VCaP (cell line): ENCODE measurements at regions not wholly inside any gene's neighbourhood (a gene's known extent, or its start where the extent isn't known, plus 50 kb on each side); places are given as distances from the start of the nearest gene placed in this dataset.

Source experiments
- H3K27ac ChIP-seq: fragments of 450-650 bp; 2 replicates; pipeline ENCODE4 v1.5.1; 2017
- TF ChIP-seq, protein P1 (sequence below): fragments of 450-650 bp; conservative IDR thresholded peaks from 2 replicates; pipeline ENCODE4 v1.5.1; 2017; ENCODE audit warnings: mild to moderate bottlenecking, moderate library complexity

DNA sequence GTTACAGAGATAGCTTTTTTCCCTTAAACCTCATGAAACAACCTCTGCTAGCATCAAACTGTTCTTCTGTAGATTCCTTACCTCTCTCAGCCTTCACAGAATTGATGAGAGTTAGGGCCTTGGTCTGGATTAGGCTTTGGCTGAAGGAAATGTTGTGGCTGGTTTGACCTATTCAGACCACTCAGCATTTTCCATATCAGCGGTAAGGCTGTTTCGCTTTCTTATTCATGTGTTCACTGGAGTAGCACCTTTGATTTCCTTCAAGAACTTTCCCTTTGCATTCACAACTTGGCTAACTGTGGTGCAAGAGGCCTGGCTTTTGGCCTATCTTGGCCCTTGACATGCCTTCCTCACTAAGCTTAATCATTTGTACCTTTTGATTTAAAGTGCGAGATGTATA is 50.7 kb upstream of the NRXN3 start:
- H3K27ac ChIP-seq, result no peak overlapping the region

More for the DNA sequence above, 50.7 kb upstream of the NRXN3 start:
- TF ChIP-seq, protein P1, sequence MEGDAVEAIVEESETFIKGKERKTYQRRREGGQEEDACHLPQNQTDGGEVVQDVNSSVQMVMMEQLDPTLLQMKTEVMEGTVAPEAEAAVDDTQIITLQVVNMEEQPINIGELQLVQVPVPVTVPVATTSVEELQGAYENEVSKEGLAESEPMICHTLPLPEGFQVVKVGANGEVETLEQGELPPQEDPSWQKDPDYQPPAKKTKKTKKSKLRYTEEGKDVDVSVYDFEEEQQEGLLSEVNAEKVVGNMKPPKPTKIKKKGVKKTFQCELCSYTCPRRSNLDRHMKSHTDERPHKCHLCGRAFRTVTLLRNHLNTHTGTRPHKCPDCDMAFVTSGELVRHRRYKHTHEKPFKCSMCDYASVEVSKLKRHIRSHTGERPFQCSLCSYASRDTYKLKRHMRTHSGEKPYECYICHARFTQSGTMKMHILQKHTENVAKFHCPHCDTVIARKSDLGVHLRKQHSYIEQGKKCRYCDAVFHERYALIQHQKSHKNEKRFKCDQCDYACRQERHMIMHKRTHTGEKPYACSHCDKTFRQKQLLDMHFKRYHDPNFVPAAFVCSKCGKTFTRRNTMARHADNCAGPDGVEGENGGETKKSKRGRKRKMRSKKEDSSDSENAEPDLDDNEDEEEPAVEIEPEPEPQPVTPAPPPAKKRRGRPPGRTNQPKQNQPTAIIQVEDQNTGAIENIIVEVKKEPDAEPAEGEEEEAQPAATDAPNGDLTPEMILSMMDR, result no peak
